ENCODE measurements at regions not wholly inside any gene's neighbourhood (a gene's known extent, or its start where the extent isn't known, plus 50 kb on each side); places are given as distances from the start of the nearest gene placed in this dataset.

DNA sequence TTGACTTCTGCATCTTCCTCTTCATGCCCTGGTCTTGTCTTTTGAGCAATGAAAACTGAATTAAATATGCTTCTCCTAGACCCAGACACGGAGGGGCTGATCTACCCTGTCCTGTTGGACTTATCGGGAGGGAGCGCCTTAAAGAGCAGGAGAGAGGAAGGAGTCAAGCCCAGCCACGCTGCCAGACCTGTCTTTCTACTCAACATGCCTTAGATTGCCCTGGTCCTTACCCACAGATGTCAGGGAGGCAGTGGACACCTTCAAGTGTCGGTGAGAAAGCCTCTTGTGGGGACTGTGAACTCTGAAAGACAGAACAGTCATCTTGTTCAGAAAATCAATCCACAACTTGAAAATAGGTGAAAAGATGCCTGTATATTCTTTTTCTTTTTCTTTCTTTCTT is 61.8 kb downstream of the IRAG1 start:
- Histone ChIP-seq H3K4me1 (no peaks in the 10 kb centered on the region), H3K27ac (no peak overlapping the region), H3K4me3 (no peak overlapping the region), H3K36me3 (no peaks in the 10 kb centered on the region), H3K27me3 (no peaks in the 10 kb centered on the region), H3K9me3 (no peaks in the 10 kb centered on the region)
- WGBS, 2 donors = 73 to 85% methylated on average over 5 of the region's 5 CpGs
- DNase-seq (peak in 1 of 2 donors; percentile 47), ATAC-seq (ENCODE audit: low FRiP score in 2 of 2) (no peak)
- TF ChIP-seq, protein P1, sequence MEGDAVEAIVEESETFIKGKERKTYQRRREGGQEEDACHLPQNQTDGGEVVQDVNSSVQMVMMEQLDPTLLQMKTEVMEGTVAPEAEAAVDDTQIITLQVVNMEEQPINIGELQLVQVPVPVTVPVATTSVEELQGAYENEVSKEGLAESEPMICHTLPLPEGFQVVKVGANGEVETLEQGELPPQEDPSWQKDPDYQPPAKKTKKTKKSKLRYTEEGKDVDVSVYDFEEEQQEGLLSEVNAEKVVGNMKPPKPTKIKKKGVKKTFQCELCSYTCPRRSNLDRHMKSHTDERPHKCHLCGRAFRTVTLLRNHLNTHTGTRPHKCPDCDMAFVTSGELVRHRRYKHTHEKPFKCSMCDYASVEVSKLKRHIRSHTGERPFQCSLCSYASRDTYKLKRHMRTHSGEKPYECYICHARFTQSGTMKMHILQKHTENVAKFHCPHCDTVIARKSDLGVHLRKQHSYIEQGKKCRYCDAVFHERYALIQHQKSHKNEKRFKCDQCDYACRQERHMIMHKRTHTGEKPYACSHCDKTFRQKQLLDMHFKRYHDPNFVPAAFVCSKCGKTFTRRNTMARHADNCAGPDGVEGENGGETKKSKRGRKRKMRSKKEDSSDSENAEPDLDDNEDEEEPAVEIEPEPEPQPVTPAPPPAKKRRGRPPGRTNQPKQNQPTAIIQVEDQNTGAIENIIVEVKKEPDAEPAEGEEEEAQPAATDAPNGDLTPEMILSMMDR (IDR thresholded peaks at IDR 0.05) = no peak
- TF ChIP-seq EP300 (IDR thresholded peaks at IDR 0.05) = no peak
- no peak for TF ChIP-seq POLR2A (IDR thresholded peaks at IDR 0.05)
- TF ChIP-seq POLR2AphosphoS5 (IDR thresholded peaks at IDR 0.05) = no peak

DNA sequence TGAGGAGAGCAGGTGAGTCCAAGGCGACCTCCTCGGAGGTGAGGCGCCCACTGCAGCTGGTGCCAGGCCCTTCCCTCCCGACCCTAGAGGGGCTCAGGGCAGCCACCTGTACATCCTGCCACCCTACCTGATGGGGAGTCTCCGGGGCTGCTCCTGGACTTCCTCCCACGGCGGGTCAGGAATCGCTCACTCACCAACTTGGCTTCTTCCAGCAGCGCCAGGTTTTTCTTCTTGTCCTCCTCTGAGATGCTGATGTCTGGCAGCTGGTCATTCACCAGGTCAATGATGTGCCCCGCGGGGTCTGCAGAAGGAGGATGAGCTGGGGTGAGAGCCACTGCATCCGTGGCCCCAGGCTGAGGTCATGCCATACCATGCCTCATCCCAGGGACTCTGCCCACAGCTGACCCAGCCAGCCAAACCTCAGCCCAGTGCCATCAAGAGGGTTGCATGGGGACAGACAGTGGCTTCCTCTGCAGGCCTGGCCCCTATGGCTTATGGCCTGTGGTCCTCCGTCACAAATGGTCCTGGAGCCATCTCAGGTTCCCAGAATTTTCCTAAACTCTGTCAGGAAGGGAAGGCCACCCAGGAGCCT is 61.0 kb upstream of the LYVE1 start:
- TF ChIP-seq, protein P1 (IDR thresholded peaks at IDR 0.05) = no peak
- TF ChIP-seq POLR2AphosphoS5 (IDR thresholded peaks at IDR 0.05) (no peak), EP300 (IDR thresholded peaks at IDR 0.05) (no peak), POLR2A (IDR thresholded peaks at IDR 0.05) (no peak)
- peaks cover 14 to 21% (median 17%) of the 10 kb centered on the region in 4 donors for H3K4me1 ChIP-seq
- H3K27me3 ChIP-seq = no peaks in the 10 kb centered on the region
- no peaks in the 10 kb centered on the region for H3K9me3 ChIP-seq
- no peak overlapping the region for H3K4me3 ChIP-seq
- WGBS, 2 donors = 93 to 94% methylated on average over 9 to 13 of the region's 13 CpGs
- ATAC-seq (ENCODE audit: low FRiP score in 2 of 2) = no peak
- no peaks in the 10 kb centered on the region for H3K36me3 ChIP-seq
- DNase-seq = peak in 1 of 2 donors; percentile 37
- no peak overlapping the region for H3K27ac ChIP-seq

DNA sequence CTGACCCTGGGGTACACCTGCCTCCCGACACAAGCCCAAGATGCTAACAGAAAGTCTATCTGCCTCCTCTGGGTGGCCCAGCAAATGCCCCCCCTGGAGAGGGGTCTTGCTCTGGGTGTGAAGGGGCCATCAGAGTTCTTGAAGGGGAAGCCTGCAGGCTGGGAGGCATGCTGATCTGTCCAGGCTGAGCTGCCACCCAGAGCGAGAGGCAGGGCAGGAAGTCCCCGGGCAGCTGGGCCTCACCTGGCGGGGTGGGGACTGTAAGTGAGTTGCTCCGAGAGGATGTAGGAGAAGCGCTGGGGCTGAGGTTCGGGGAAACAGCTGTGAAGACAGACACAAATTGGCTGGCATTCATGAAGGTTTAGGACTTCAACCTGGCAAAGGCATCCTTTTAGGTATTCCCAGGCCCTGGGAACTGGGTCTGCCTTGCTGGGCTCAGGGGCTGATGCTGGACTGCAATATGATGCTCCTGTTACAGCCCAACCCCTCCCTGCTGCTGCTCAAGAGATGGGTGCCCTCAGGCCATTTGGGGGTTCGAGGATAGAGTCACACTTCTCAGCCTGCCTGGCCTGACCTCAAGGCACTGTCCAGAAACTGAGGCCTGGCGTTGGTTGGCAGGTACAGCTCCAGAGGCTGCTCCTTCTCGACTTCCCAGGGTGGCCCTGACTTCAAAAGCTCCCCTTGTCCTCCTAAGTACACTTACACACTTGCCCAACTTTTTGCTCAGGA is 60.2 kb upstream of the LYVE1 start:
- WGBS, 2 donors = 78 to 85% methylated on average over 8 to 10 of the region's 10 CpGs
- Histone ChIP-seq H3K36me3 (no peaks in the 10 kb centered on the region), H3K27me3 (no peaks in the 10 kb centered on the region), H3K9me3 (no peaks in the 10 kb centered on the region), H3K4me1 (peaks cover 22 to 29% (median 25%) of the 10 kb centered on the region in 4 donors), H3K27ac (no peak overlapping the region), H3K4me3 (no peak overlapping the region)
- no peak for TF ChIP-seq POLR2A (IDR thresholded peaks at IDR 0.05)
- TF ChIP-seq POLR2AphosphoS5 (IDR thresholded peaks at IDR 0.05) = no peak
- ATAC-seq (ENCODE audit: low FRiP score in 2 of 2) (no peak), DNase-seq (peak in 1 of 2 donors; percentile 55)

DNA sequence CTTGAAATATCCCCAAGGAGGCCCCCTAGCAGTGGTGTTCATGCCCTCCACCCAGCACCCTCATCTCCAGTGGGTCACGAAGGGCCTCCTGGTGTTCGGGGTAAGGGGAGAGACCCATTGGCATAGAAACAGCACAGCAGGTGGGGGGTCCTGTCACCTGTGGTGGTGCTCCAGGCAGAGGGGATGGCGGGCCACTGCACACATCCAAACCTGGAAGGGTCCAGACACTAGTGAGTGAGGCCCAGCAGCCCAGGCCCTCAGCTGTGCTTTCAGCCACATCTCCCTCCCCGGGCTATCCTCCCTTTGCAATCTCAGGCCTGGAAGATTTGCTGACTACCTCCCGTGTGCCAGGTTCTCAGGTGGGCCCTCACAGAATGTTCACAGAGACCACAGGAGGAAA is 59.4 kb upstream of the LYVE1 start:
- H3K4me3 ChIP-seq = no peak overlapping the region
- H3K27me3 ChIP-seq = no peaks in the 10 kb centered on the region
- 97 to 100% methylated on average over 4 to 5 of the region's 5 CpGs for WGBS, 2 donors
- TF ChIP-seq EP300 (IDR thresholded peaks at IDR 0.05) = no peak
- TF ChIP-seq, protein P1 (IDR thresholded peaks at IDR 0.05) = no peak
- TF ChIP-seq POLR2A (IDR thresholded peaks at IDR 0.05) = no peak
- TF ChIP-seq POLR2AphosphoS5 (IDR thresholded peaks at IDR 0.05) = no peak
- H3K9me3 ChIP-seq = no peaks in the 10 kb centered on the region
- ATAC-seq (ENCODE audit: low FRiP score in 2 of 2) = no peak
- H3K27ac ChIP-seq = no peak overlapping the region
- no peak for DNase-seq
- H3K36me3 ChIP-seq = no peaks in the 10 kb centered on the region
- H3K4me1 ChIP-seq = peaks cover 31 to 37% (median 33%) of the 10 kb centered on the region in 4 donors

DNA sequence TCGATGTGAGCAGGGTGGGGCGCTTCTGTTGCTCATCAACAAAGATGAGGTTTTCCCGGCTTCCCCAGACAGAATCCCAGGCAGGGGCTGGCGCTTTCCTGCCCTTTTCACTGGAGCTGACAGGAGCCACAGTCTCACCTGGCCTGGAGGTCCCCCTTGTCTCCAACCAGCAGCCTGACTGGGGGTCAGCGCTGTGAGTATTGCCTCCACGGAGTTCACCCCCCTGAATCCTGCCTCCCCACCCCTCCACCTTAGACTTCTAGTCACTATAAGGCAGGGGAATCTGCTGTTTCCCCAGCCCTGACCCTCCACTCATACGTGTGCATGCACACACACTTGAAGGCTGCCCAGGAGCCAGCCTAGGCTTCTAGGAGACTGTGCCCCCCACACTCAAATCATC is 58.8 kb upstream of the LYVE1 start:
- WGBS, 2 donors = 95 to 100% methylated on average over 6 to 7 of the region's 7 CpGs
- TF ChIP-seq, protein P1 (IDR thresholded peaks at IDR 0.05) = no peak
- no peak for TF ChIP-seq EP300 (IDR thresholded peaks at IDR 0.05)
- no peak for TF ChIP-seq POLR2A (IDR thresholded peaks at IDR 0.05)
- TF ChIP-seq POLR2AphosphoS5 (IDR thresholded peaks at IDR 0.05) = no peak
- H3K4me3 ChIP-seq = no peak overlapping the region
- ATAC-seq (ENCODE audit: low FRiP score in 2 of 2) (no peak), DNase-seq (no peak)
- H3K36me3 ChIP-seq = no peaks in the 10 kb centered on the region
- H3K27ac ChIP-seq = no peak overlapping the region
- H3K27me3 ChIP-seq = no peaks in the 10 kb centered on the region
- peaks cover 32 to 41% (median 34%) of the 10 kb centered on the region in 4 donors for H3K4me1 ChIP-seq
- H3K9me3 ChIP-seq = no peaks in the 10 kb centered on the region
